ENCODE measurements at regions not wholly inside any gene's neighbourhood (a gene's known extent, or its start where the extent isn't known, plus 50 kb on each side); places are given as distances from the start of the nearest gene placed in this dataset.

DNA sequence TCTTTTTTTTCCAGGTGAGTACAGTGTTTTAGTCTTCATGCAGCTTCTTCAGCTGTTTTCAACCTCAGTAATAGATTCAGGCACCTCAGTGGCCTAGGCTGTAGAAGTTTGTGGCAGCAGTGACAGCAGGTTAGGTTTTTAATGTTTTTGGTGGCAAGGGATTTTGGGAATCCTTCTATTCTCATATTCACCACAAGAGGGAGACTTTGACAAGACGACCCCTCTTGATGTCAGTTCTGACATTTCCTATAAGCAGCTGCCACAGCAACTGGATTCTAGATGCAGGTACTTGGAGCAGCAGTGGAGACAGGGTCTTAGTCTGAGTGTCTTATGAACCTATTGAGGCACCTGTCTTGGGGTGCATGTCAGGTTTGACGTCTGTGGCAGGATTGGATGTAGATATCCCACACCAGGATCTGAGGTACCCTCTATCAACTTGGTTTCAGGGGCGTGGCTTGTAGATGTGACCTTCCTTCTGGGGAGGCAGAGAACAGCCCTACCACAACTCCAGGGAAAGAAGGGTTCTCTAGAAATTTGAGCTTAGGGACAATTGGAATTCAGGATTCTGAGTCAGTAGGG, 1104.2 kb upstream of the TMPRSS15 start (continued):
- TF ChIP-seq MGA (IDR thresholded peaks at IDR 0.05), result no peak
- no peak for TF ChIP-seq FOXA1 (IDR thresholded peaks at IDR 0.05; ENCODE audit: borderline replicate concordance)
- peak in 1 of 2 experiments; percentile 50; a peak in 2 of 4 replicates for TF ChIP-seq RAD21 (CRISPR knock-in tag; conservative IDR thresholded peaks at IDR 0.05 in 1 of 2, IDR thresholded peaks at IDR 0.05 in 1 of 2)
- no peak for TF ChIP-seq MEF2D (tag; conservative IDR thresholded peaks at IDR 0.05; ENCODE audit: low read depth)
- TF ChIP-seq ZNF175 (CRISPR knock-in tag; IDR thresholded peaks at IDR 0.05; ENCODE audit: low read depth), result no peak
- TF ChIP-seq, protein P1, sequence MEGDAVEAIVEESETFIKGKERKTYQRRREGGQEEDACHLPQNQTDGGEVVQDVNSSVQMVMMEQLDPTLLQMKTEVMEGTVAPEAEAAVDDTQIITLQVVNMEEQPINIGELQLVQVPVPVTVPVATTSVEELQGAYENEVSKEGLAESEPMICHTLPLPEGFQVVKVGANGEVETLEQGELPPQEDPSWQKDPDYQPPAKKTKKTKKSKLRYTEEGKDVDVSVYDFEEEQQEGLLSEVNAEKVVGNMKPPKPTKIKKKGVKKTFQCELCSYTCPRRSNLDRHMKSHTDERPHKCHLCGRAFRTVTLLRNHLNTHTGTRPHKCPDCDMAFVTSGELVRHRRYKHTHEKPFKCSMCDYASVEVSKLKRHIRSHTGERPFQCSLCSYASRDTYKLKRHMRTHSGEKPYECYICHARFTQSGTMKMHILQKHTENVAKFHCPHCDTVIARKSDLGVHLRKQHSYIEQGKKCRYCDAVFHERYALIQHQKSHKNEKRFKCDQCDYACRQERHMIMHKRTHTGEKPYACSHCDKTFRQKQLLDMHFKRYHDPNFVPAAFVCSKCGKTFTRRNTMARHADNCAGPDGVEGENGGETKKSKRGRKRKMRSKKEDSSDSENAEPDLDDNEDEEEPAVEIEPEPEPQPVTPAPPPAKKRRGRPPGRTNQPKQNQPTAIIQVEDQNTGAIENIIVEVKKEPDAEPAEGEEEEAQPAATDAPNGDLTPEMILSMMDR (IDR thresholded peaks at IDR 0.05 in 2 of 3, conservative IDR thresholded peaks at IDR 0.05 in 1 of 3; ENCODE audit: insufficient read depth in 2 of 3, low read depth in 1 of 3, low read length in 3 of 3), result peak in 2 of 3 experiments; percentile 20 to 33; a peak in 3 of 6 replicates
- TF ChIP-seq MYNN (IDR thresholded peaks at IDR 0.05), result no peak
- TF ChIP-seq MYNN (CRISPR knock-in tag; IDR thresholded peaks at IDR 0.05), result no peak
- TF ChIP-seq MTA3 (IDR thresholded peaks at IDR 0.05; ENCODE audit: borderline replicate concordance), result no peak

All from K562 (cell line).